Left colon (tissue), 2 donors: ENCODE measurements at regions not wholly inside any gene's neighbourhood (a gene's known extent, or its start where the extent isn't known, plus 50 kb on each side); places are given as distances from the start of the nearest gene placed in this dataset.
"Not testable (repeated sequence)": the region's sequence is repeated elsewhere in the genome, so short reads cannot be mapped to it uniquely, and the experiment has no call there.

Experiments used
- ATAC-seq: fragments of 200-7000 bp; cut with Tn5 transposase; one replicate; pipeline ENCODE4 v1.9.1; 2020; ENCODE audit warnings: mild to moderate bottlenecking, moderate library complexity
- DNase-seq, 2 donors: peaks; one replicate each; pipeline ENCODE4 v3.0.0-alpha.2; 2020
- intact Hi-C, 2 donors: fragments of 100-400 bp; cut with DNase I in 1 of 2; cut with micrococcal nuclease in 1 of 2; formaldehyde crosslinking; loops; one replicate each; pipeline versions ENCODE4 v1.11.2 to v1.14.0; 2022; cut with DNase I, micrococcal nuclease
- donor health status: DM: no; HTN: no; CAD: no.
- donor health status: DM: yes; HTN: yes; CAD: no.

GRCh38 chr19:30240904-30241695 is 131.1 kb upstream of the ZNF536 start:
- intact Hi-C loops: no loop called here
- no peak for ATAC-seq
- no peak for DNase-seq

- intact Hi-C loops: no loop called here
- no peak for ATAC-seq
- DNase-seq: no peak
Observed at GRCh38 chr19:30244533-30244932, 127.7 kb upstream of the ZNF536 start.

- no peak for DNase-seq
- intact Hi-C loops: no loop called here
- no peak for ATAC-seq
Observed at GRCh38 chr19:30245401-30246039, 126.7 kb upstream of the ZNF536 start.

- ATAC-seq: no peak
- no peak for DNase-seq
- intact Hi-C loops: no loop called here
Observed at GRCh38 chr19:30249911-30250310, 122.3 kb upstream of the ZNF536 start.

- no peak for DNase-seq
- ATAC-seq: no peak
- intact Hi-C loops: no loop called here
Observed at GRCh38 chr19:30252214-30252613, 120.0 kb upstream of the ZNF536 start.

GRCh38 chr19:30253581-30253996 is 118.6 kb upstream of the ZNF536 start:
- DNase-seq (no peak), ATAC-seq (no peak)
- intact Hi-C loops: no loop called here

- ATAC-seq (no peak), DNase-seq (no peak)
- intact Hi-C loops: no loop called here
Observed at GRCh38 chr19:30254158-30254557, 118.0 kb upstream of the ZNF536 start.

GRCh38 chr19:30254789-30255188 is 117.4 kb upstream of the ZNF536 start:
- DNase-seq (no peak), ATAC-seq (no peak)
- intact Hi-C loops: no loop called here

GRCh38 chr19:30255791-30256495 is 116.2 kb upstream of the ZNF536 start:
- ATAC-seq (no peak), DNase-seq (no peak)
- intact Hi-C loops: no loop called here

- intact Hi-C loops: no loop called here
- DNase-seq (no peak), ATAC-seq (no peak)
Observed at GRCh38 chr19:30256496-30256850, 115.7 kb upstream of the ZNF536 start.

- ATAC-seq (no peak), DNase-seq (no peak)
- intact Hi-C loops: no loop called here
Observed at GRCh38 chr19:30263830-30264381, 108.3 kb upstream of the ZNF536 start.

- intact Hi-C loops, DNase-seq, ATAC-seq: not testable (repeated sequence)
Observed at GRCh38 chr19:30265918-30266317, 106.3 kb upstream of the ZNF536 start.

GRCh38 chr19:30266687-30267086 is 105.5 kb upstream of the ZNF536 start:
- intact Hi-C loops: no loop called here
- DNase-seq (no peak), ATAC-seq (no peak)

GRCh38 chr19:30267332-30267731 is 104.9 kb upstream of the ZNF536 start:
- intact Hi-C loops: no loop called here
- ATAC-seq (no peak), DNase-seq (no peak)

- no peak for DNase-seq
- no peak for ATAC-seq
- intact Hi-C loops: no loop called here
Observed at GRCh38 chr19:30268601-30269000, 103.6 kb upstream of the ZNF536 start.

GRCh38 chr19:30269638-30270037 is 102.5 kb upstream of the ZNF536 start:
- intact Hi-C loops: no loop called here
- no peak for DNase-seq
- no peak for ATAC-seq

GRCh38 chr19:30271816-30272215 is 100.4 kb upstream of the ZNF536 start:
- DNase-seq (no peak), ATAC-seq (no peak)
- intact Hi-C loops: no loop called here

GRCh38 chr19:30272554-30272953 is 99.6 kb upstream of the ZNF536 start:
- intact Hi-C loops: no loop called here
- DNase-seq (no peak), ATAC-seq (no peak)

- ATAC-seq (no peak), DNase-seq (no peak)
- intact Hi-C loops: no loop called here
Observed at GRCh38 chr19:30273184-30273583, 99.0 kb upstream of the ZNF536 start.

- ATAC-seq: no peak
Observed at GRCh38 chr19:30274987-30275386, 97.2 kb upstream of the ZNF536 start.

More at GRCh38 chr19:30274987-30275386, 97.2 kb upstream of the ZNF536 start:
- intact Hi-C loops: no loop called here
- DNase-seq: no peak
